Tibial nerve (tissue), 4 donors: ENCODE measurements at regions not wholly inside any gene's neighbourhood (a gene's known extent, or its start where the extent isn't known, plus 50 kb on each side); places are given as distances from the start of the nearest gene placed in this dataset.

Experiments used
- DNase-seq, 2 donors: peaks; one replicate each; pipeline ENCODE4 v3.0.0-alpha.2; 2019; ENCODE audit warnings: low spot score in 2 of 2
- H3K27ac ChIP-seq, 4 donors: fragments of 200-600 bp; sonication (generic) in 3 of 4; one replicate each; pipeline ENCODE4 v1.5.1; 2017 to 2019; ENCODE audit warnings: mild to moderate bottlenecking in 1 of 4
- H3K27me3 ChIP-seq, 2 donors: fragments of 200-600 bp; sonication (generic) in 1 of 2; one replicate each; pipeline versions ENCODE4 v1.5.1 to v1.6.0; 2017 to 2019
- H3K36me3 ChIP-seq, 3 donors: fragments of 200-600 bp; sonication (generic); one replicate each; pipeline ENCODE4 v1.5.1; 2018 to 2019
- H3K4me1 ChIP-seq, 4 donors: fragments of 200-600 bp; sonication (generic) in 3 of 4; one replicate each; pipeline ENCODE4 v1.5.1; 2017 to 2019
- H3K4me3 ChIP-seq, 4 donors: fragments of 200-600 bp; sonication (generic) in 3 of 4; one replicate each; pipeline ENCODE4 v1.5.1; 2017 to 2019; ENCODE audit warnings: mild to moderate bottlenecking in 1 of 4, moderate library complexity in 1 of 4
- H3K9me3 ChIP-seq, 4 donors: fragments of 200-600 bp; sonication (generic) in 3 of 4; one replicate each; pipeline ENCODE4 v1.5.1; 2017 to 2019
- EP300 ChIP-seq, 2 donors: sonication (generic); formaldehyde crosslinking; IDR thresholded peaks; one replicate each; pipeline ENCODE4 v1.6.1; 2017; ENCODE audit warnings: antibody characterized with exemption in 2 of 2, mild to moderate bottlenecking in 1 of 2
- POLR2A ChIP-seq, 2 donors: fragments of 450-650 bp; IDR thresholded peaks; one replicate each; pipeline ENCODE4 v1.6.1; 2017; ENCODE audit warnings: antibody characterized with exemption in 2 of 2, mild to moderate bottlenecking in 2 of 2, moderate library complexity in 2 of 2
- WGBS, 2 donors: methylation state at CpG; one replicate each; pipeline ENCODE4 v1.1.5; 2018; 5-methylcytosine and 5-hydroxymethylcytosine counted together
- TF ChIP-seq, protein P1 (sequence below), 5 experiments: fragments of 200-600 bp in 3 of 5; fragments of 450-650 bp in 2 of 5; sonication (generic) in 3 of 5; IDR thresholded peaks; one replicate each; pipeline ENCODE4 v1.5.1; 2016 to 2019; ENCODE audit warnings: antibody characterized with exemption in 5 of 5, mild to moderate bottlenecking in 3 of 5, moderate library complexity in 2 of 5

DNA sequence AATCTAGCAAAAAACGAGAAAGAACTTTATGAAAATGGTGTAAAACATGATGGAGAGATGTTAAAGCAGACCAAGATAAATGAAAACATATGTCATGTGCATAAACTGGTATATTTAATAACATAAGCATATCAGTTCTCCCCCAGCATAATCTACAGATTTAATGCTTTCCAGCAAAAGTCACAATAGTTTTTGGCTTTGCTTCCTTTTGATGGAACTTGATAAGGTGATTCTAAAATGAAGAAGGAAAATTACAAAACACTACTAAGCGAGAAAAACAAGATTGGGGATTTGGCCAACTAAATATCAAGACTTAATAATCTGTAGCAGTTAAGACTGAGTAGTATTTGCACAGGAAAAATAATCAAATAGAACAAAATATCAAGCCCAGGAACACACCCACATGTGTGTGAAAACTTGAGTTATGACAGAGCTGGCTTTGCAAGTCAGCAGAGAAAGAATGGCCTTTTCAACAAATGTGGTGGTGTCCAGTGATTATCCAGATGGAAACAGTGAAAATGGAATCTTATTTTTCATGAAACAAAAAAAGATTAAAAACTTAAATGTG lies 83.7 kb upstream of the L3MBTL4 start:
- Histone ChIP-seq H3K27ac (no peak overlapping the region), H3K27me3 (no peaks in the 10 kb centered on the region), H3K9me3 (no peaks in the 10 kb centered on the region), H3K4me1 (no peaks in the 10 kb centered on the region), H3K4me3 (no peak overlapping the region), H3K36me3 (no peaks in the 10 kb centered on the region)
- no peak for DNase-seq
- WGBS, 2 donors = 49 to 50% methylated on average over 2 of the region's 2 CpGs
- no peak for TF ChIP-seq POLR2A (IDR thresholded peaks at IDR 0.05)
- TF ChIP-seq, protein P1, sequence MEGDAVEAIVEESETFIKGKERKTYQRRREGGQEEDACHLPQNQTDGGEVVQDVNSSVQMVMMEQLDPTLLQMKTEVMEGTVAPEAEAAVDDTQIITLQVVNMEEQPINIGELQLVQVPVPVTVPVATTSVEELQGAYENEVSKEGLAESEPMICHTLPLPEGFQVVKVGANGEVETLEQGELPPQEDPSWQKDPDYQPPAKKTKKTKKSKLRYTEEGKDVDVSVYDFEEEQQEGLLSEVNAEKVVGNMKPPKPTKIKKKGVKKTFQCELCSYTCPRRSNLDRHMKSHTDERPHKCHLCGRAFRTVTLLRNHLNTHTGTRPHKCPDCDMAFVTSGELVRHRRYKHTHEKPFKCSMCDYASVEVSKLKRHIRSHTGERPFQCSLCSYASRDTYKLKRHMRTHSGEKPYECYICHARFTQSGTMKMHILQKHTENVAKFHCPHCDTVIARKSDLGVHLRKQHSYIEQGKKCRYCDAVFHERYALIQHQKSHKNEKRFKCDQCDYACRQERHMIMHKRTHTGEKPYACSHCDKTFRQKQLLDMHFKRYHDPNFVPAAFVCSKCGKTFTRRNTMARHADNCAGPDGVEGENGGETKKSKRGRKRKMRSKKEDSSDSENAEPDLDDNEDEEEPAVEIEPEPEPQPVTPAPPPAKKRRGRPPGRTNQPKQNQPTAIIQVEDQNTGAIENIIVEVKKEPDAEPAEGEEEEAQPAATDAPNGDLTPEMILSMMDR (IDR thresholded peaks at IDR 0.05) = no peak
- TF ChIP-seq EP300 (IDR thresholded peaks at IDR 0.05) = no peak

DNA sequence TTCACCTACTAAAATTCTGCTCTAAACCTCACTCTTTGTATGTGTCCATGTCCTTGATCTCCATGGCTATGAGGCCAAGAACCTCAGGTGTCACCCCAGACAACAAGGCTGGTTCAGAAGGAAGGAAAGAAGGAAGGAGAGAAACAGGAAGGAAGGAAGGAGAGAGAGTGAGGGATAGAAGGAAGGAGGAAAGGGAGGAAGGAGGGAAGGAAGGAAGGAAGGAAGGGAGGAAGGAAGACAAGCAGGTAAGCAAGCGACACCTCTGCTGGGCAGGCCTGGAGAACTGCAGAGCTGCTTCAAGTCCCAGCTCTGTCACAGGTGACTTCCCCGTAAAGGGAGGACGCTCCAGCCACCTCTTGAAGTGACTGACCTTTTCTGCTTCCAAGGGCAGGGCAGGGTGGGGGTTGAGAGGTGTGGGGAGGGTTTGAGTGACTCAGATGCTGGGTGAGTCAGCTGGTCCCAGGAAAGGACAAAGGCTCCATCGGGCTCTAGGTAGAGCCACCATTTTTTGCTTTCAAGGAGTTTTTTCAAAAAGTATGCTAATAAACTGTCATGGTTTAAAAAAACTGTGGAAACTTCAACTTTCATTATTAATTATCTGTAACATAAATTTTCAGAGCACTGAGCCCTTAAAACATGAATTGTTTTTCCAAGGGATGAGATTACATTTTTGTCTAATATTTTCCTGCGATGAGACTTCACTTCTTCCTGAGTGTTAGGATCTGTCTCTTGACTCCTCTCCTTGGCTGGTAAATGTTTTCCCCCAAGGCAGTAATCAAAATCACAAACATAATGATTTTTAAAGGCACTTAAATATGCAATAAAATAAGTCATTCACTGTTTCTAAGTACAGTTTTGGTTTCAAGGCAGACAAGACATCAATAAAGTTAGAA lies 90.1 kb upstream of the L3MBTL4 start:
- Histone ChIP-seq H3K4me3 (no peak overlapping the region), H3K27ac (no peak overlapping the region), H3K36me3 (no peaks in the 10 kb centered on the region), H3K9me3 (no peaks in the 10 kb centered on the region), H3K27me3 (no peaks in the 10 kb centered on the region), H3K4me1 (no peaks in the 10 kb centered on the region)
- no peak for DNase-seq
- 80 to 81% methylated on average over 5 of the region's 5 CpGs for WGBS, 2 donors
- TF ChIP-seq POLR2A (IDR thresholded peaks at IDR 0.05) (no peak), EP300 (IDR thresholded peaks at IDR 0.05) (no peak)
- TF ChIP-seq, protein P1 (IDR thresholded peaks at IDR 0.05) = no peak

DNA sequence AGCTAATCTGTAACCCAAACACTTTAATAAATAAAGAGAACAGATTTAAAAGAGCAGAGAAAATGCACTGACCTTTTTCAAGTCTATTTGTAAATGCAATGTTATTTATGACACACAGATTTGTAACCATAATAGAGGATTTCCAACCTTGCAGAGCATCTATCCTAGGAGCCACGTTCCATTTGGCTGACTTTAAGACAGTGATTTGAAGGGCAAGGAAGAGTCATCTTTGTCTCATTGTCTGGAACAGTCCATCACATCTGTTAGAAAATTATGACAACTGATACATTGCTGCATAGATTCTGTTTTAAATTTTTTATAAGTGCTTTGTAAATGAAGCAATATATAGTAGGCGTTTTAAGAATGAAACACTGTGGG lies 90.8 kb upstream of the L3MBTL4 start:
- TF ChIP-seq POLR2A (IDR thresholded peaks at IDR 0.05) (no peak), EP300 (IDR thresholded peaks at IDR 0.05) (no peak)
- TF ChIP-seq, protein P1 (IDR thresholded peaks at IDR 0.05) = no peak
- Histone ChIP-seq H3K27me3 (no peaks in the 10 kb centered on the region), H3K9me3 (no peaks in the 10 kb centered on the region), H3K36me3 (no peaks in the 10 kb centered on the region), H3K4me1 (no peaks in the 10 kb centered on the region), H3K27ac (no peak overlapping the region), H3K4me3 (no peak overlapping the region)
- no peak for DNase-seq
- WGBS, 2 donors = 50% methylated on average over 2 of the region's 2 CpGs

DNA sequence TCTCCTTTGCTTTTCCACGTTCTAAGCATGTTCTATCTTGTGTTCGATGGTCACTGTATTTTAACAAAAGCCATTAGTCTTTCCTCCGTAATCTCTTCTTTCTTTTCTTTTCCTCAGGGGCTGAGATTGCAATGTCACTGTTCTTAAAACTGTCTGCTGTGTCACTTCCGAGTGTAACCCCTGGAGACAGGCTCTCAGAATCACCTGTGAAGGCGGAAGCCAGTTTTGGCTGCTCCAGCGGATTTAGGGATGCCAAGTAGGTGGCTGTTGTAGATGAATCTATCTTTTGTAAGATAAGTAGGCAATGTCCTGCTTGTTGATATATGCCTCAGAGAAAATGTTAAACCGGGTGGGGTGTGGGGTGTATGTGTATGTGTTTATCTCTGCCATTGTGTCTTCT lies 94.7 kb upstream of the L3MBTL4 start:
- 66 to 72% methylated on average over 7 of the region's 7 CpGs for WGBS, 2 donors
- no peak overlapping the region for H3K4me3 ChIP-seq
- no peaks in the 10 kb centered on the region for H3K4me1 ChIP-seq
- H3K9me3 ChIP-seq = no peaks in the 10 kb centered on the region
- no peak for DNase-seq
- H3K27me3 ChIP-seq = no peaks in the 10 kb centered on the region
- H3K36me3 ChIP-seq = no peaks in the 10 kb centered on the region
- TF ChIP-seq EP300 (IDR thresholded peaks at IDR 0.05) = no peak
- no peak for TF ChIP-seq POLR2A (IDR thresholded peaks at IDR 0.05)
- TF ChIP-seq, protein P1 (IDR thresholded peaks at IDR 0.05) = no peak
- no peak overlapping the region for H3K27ac ChIP-seq

DNA sequence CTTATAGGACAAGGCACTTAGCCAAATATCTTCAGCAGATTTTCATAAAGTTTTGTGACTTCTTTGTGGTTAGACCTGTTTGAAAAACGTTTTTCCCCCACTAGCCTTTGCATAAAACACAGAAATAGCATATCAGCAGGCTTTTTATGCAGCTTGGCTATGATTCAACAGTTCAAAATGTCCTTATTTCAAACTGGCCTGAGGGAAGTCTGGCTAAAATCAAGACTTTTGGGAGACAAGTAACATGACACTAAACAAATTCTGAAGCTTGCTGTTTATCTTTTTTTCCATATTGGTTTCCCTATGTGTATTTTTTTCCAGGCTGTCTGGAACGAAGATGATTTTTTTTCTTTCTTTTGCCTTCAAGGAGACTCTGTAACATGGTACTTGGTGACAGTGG lies 95.1 kb upstream of the L3MBTL4 start:
- TF ChIP-seq, protein P1 (IDR thresholded peaks at IDR 0.05) = no peak
- TF ChIP-seq POLR2A (IDR thresholded peaks at IDR 0.05) (no peak), EP300 (IDR thresholded peaks at IDR 0.05) (no peak)
- Histone ChIP-seq H3K27ac (no peak overlapping the region), H3K4me3 (no peak overlapping the region), H3K36me3 (no peaks in the 10 kb centered on the region), H3K4me1 (no peaks in the 10 kb centered on the region), H3K9me3 (peaks cover 0 to 3% (median 0%) of the 10 kb centered on the region in 4 donors), H3K27me3 (no peaks in the 10 kb centered on the region)
- DNase-seq = no peak
- 11 to 12% methylated on average over 2 of the region's 2 CpGs for WGBS, 2 donors
